HUES6 (cell line): ENCODE measurements at regions not wholly inside any gene's neighbourhood (a gene's known extent, or its start where the extent isn't known, plus 50 kb on each side); places are given as distances from the start of the nearest gene placed in this dataset.

Source experiments
- H3K27ac ChIP-seq: 2 replicates; pipeline ENCODE4 v1.7.0; 2013; ENCODE audit warnings: low read depth, mild to moderate bottlenecking, low read length, inconsistent platforms
- H3K27me3 ChIP-seq: 2 replicates; pipeline ENCODE4 v1.6.1; 2013; ENCODE audit warnings: low read length; ENCODE audit not compliant: control insufficient read depth, insufficient read depth
- H3K36me3 ChIP-seq: 2 replicates; pipeline ENCODE4 v1.6.1; 2013; ENCODE audit warnings: low read length; ENCODE audit not compliant: control insufficient read depth, insufficient read depth
- H3K4me1 ChIP-seq: 2 replicates; pipeline ENCODE4 v1.6.1; 2013; ENCODE audit warnings: low read length; ENCODE audit not compliant: control insufficient read depth, insufficient read depth
- H3K4me3 ChIP-seq: 2 replicates; pipeline ENCODE4 v1.5.1; 2013; ENCODE audit warnings: low read depth, low read length
- H3K9ac ChIP-seq: one replicate; pipeline ENCODE4 v1.6.1; 2013; ENCODE audit warnings: mild to moderate bottlenecking, low read length
- H3K9me3 ChIP-seq: 2 replicates; pipeline ENCODE4 v1.6.1; 2013; ENCODE audit warnings: low read depth, low read length; ENCODE audit not compliant: control insufficient read depth, insufficient read depth

DNA sequence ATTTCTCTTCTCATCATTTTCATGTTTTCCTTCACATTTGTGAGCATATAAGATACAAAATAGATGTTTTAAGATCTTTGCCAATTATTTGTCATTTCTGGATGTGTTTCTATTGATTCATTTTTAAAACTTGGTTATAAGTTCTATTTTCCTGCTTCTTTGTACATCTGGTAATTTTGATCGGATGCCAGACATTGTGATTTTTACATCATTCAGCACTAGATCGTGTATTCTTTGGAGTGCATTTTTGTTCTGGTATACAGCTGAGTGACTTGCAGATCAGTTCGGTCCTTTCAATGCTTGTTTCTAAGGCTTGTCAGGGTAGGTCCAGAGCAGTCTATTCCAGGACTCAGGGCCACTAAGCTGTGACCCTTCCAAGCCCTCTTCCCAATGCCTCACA is 198.2 kb downstream of the KLF12 start:
- H3K4me1 ChIP-seq: peaks cover 29% of the 10 kb centered on the region
- H3K9ac ChIP-seq: no peak overlapping the region
- no peaks in the 10 kb centered on the region for H3K27me3 ChIP-seq
- no peaks in the 10 kb centered on the region for H3K9me3 ChIP-seq
- H3K27ac ChIP-seq: no peak overlapping the region
- H3K36me3 ChIP-seq: no peaks in the 10 kb centered on the region
- H3K4me3 ChIP-seq: no peak overlapping the region

DNA sequence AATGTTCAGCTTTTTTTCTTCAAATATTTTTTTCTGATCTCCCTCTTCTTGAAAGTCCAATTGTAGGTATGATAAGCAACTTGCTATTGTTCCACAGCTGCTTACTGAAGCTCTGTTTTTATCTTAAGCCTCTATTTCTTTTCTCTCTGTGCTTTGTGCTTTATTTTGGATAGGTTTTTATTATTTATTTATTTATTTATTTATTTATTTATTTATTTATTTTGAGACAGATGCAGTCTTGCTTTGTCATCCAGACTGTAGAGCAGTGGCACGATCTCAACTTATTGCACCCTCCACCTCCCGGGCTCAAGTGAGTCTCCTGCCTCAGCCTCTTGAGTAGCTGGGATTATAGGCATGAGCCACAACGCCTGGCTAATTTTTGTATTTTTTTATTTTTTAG is 199.4 kb downstream of the KLF12 start:
- Histone ChIP-seq H3K27me3 (no peaks in the 10 kb centered on the region), H3K27ac (no peak overlapping the region), H3K9ac (no peak overlapping the region), H3K9me3 (no peaks in the 10 kb centered on the region), H3K4me3 (no peak overlapping the region), H3K4me1 (peaks cover 24% of the 10 kb centered on the region), H3K36me3 (no peaks in the 10 kb centered on the region)

GRCh38 chr13:73934215-73934641 is 200.0 kb downstream of the KLF12 start:
- no peaks in the 10 kb centered on the region for H3K36me3 ChIP-seq
- no peaks in the 10 kb centered on the region for H3K9me3 ChIP-seq
- no peaks in the 10 kb centered on the region for H3K27me3 ChIP-seq
- H3K4me3 ChIP-seq: no peak overlapping the region
- H3K4me1 ChIP-seq: peaks cover 18% of the 10 kb centered on the region
- H3K27ac ChIP-seq: no peak overlapping the region
- H3K9ac ChIP-seq: no peak overlapping the region

GRCh38 chr13:73933795-73934194 is 200.4 kb downstream of the KLF12 start:
- Histone ChIP-seq H3K4me1 (peaks cover 16% of the 10 kb centered on the region), H3K36me3 (no peaks in the 10 kb centered on the region), H3K9me3 (no peaks in the 10 kb centered on the region), H3K9ac (no peak overlapping the region), H3K4me3 (no peak overlapping the region), H3K27ac (no peak overlapping the region), H3K27me3 (no peaks in the 10 kb centered on the region)

DNA sequence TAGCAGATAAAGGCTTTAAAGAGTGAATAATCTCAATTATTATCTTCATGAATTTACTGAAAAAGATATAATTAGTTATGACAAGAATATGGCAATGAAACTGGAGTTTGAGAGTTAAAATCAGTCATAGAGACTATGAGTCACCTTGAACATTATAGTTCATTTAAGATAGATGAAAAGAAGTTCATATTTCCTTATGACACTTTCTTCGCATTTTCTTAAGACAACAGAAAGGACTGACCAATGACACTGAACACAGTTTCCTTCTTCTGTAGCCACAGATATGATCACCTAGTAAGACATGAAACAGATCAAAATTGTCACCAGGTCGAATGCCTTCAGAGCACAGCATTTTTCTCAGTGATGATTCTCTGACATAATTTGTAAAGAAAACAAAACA is 202.1 kb downstream of the KLF12 start:
- Histone ChIP-seq H3K9ac (no peak overlapping the region), H3K4me1 (no peaks in the 10 kb centered on the region), H3K4me3 (no peak overlapping the region), H3K9me3 (no peaks in the 10 kb centered on the region), H3K27me3 (no peaks in the 10 kb centered on the region), H3K27ac (no peak overlapping the region), H3K36me3 (no peaks in the 10 kb centered on the region)

DNA sequence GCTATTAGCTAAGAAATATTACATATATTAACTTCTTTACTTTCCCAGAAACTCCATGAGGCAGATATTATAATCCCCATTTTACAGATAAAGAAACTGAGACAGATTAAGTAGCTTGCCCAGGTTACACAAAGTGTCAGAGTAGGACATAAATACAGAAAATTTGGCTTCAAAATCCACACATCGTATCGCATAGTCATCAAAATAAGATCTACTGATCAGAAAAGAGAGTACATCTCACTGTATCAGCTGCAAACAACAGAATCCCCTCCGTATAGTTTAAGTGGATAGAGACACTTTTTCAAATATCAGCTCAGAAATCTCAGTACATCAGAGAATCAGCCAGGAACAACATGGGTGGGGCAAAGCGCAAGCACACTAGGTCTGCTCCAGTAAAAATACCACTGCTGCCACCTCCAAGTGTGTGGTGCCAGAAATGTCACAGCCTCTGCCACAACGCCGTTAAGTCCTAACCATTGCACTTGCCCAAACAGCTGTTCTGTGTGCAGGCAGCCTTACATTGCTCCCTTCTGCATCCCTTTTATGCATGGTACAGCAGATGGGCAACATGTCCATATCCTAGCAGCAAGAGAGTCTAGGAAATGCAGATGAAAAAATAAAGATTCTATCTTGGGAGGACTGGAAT is 204.8 kb downstream of the KLF12 start:
- Histone ChIP-seq H3K9ac (no peak overlapping the region), H3K27ac (no peak overlapping the region), H3K9me3 (no peaks in the 10 kb centered on the region), H3K4me3 (no peak overlapping the region), H3K27me3 (no peaks in the 10 kb centered on the region), H3K36me3 (no peaks in the 10 kb centered on the region), H3K4me1 (no peaks in the 10 kb centered on the region)

DNA sequence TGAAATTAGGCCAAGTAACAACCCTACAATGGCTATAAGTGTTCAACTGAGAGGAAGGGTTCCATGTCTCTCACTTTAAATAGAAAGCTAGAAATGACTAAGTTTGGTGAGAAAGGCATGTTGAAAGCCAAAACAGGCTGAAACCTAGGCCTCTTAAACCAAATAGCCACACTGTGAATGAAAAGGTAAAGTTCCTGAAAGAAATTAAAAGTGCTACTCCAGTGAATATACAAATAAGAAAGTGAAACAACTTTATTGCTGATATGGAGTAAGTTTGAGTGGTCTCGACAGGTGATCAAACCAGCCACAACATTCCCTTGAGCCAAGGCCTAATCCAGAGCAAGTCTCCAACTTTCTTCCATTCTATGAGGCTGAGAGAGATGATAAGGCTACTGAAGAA is 209.6 kb downstream of the KLF12 start:
- no peaks in the 10 kb centered on the region for H3K36me3 ChIP-seq
- H3K27me3 ChIP-seq: no peaks in the 10 kb centered on the region
- no peaks in the 10 kb centered on the region for H3K4me1 ChIP-seq
- no peaks in the 10 kb centered on the region for H3K9me3 ChIP-seq
- H3K9ac ChIP-seq: no peak overlapping the region
- no peak overlapping the region for H3K4me3 ChIP-seq
- H3K27ac ChIP-seq: no peak overlapping the region

DNA sequence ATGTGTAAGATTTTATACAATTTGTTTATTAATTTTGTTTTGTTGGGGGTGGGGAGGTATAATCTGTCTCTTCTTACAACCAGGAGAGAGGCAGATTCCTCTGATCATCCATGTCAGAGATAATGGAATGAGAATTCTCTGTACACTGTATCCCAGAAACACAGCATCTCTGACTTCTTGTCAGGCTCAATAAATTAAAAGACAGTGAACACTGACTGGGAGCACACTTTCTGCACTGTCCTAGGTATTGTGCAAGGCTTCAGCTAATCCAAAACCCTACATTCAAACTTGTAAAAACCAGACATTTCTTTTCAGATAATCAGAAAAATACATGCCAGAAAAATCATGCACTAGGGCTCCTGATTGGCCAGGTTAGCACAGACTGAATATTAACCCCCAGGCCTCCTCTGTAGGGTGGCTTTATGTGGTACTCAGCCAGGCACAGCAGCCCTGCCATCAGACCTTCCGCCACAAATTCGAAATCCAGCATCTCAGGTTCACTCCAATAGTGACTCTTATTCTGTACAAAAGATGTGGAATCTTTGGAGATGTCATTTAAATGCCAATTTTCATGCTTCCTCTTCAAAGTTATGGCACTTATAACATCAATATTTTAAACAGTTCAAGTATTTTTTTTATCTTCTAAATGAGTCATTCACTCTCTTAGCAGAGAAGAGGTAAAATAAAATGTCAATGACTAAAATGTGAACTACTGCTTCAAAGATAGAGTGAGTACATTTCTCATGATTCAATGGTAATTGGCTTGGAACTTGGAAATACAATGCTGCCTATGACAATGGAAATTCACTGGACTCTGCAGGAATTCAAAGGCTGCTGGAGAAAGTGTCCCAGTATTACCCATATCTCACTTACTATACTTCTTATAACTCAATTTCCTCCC is 211.5 kb downstream of the KLF12 start:
- Histone ChIP-seq H3K4me1 (no peaks in the 10 kb centered on the region), H3K36me3 (no peaks in the 10 kb centered on the region), H3K27ac (no peak overlapping the region), H3K9me3 (no peaks in the 10 kb centered on the region), H3K4me3 (no peak overlapping the region), H3K9ac (no peak overlapping the region), H3K27me3 (no peaks in the 10 kb centered on the region)

- no peak overlapping the region for H3K27ac ChIP-seq
Measured at GRCh38 chr13:73918691-73919090, 215.5 kb downstream of the KLF12 start.

DNA sequence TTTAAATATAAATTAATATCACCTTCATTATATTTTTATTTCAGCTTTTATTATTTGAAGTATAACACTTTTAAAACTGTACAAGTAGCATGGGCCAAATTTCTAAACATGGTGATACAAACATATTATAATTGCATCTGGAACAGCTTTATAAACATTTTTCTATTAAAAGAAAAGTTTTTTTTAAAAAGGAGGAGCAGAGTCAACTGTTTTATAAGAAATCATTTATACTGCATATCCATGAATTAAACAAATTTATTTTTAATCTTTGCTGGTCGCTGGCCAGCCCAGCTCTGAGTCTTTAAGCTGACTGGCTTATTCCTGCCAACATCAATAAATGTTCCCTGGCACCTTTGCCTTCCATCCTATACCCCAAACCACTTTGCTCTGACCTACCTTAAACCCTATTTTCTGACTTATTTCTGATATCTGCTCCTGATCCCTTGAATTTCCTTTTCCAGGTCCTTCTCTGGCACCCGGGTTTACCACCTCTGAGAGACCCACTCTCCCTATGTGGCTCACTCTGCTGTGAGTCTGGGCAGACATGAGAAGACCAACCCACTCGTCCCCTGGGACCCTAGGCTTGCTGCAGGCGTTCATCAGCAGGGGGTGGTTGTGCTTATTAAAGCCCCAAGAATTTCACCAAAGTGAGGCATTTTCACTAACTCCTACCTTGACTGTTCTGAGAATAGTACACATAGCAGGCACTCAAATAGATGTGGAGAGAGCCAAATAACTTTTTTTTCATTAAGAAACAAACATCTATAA is 220.3 kb downstream of the KLF12 start:
- H3K4me3 ChIP-seq: no peak overlapping the region
- no peaks in the 10 kb centered on the region for H3K9me3 ChIP-seq
- no peaks in the 10 kb centered on the region for H3K36me3 ChIP-seq
- no peak overlapping the region for H3K9ac ChIP-seq
- peaks cover 19% of the 10 kb centered on the region for H3K4me1 ChIP-seq
- H3K27me3 ChIP-seq: no peaks in the 10 kb centered on the region
- no peak overlapping the region for H3K27ac ChIP-seq

More at GRCh38 chr13:73918691-73919090, 215.5 kb downstream of the KLF12 start:
- Histone ChIP-seq H3K4me3 (no peak overlapping the region), H3K4me1 (peaks cover 8% of the 10 kb centered on the region; the same call in 1 of the 2 replicates), H3K9me3 (no peaks in the 10 kb centered on the region), H3K36me3 (no peaks in the 10 kb centered on the region), H3K27me3 (no peaks in the 10 kb centered on the region), H3K9ac (no peak overlapping the region)
